ENCODE measurements at regions not wholly inside any gene's neighbourhood (a gene's known extent, or its start where the extent isn't known, plus 50 kb on each side); places are given as distances from the start of the nearest gene placed in this dataset.

DNA sequence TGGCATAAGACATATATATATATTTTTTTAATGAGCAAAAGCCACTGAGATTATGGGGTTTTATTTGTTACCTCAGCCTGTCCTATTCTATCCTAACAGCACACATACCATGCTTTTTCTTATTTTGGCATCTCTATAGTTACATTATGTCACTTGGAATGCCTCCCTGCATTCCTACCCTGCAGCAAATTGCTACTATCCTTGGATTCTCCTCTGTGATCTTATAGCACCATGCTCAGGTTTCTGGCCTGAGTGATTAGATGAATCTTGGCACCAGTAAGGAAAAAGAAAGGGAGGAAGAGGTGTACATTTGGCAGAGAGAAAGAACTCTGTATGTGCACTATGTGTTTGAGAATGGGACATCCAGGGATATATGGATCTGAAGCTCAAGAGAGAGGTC is 86.3 kb upstream of the PELI1 start:
- Histone ChIP-seq H3K27me3 (ENCODE audit: low read depth, low read length) (no peaks in the 10 kb centered on the region), H4K20me1 (ENCODE audit: insufficient read depth, low read length) (no peaks in the 10 kb centered on the region), H3K79me2 (ENCODE audit: low read length) (no peaks in the 10 kb centered on the region), H3K36me3 (replicated peaks; ENCODE audit: low read depth, low read length) (no peaks in the 10 kb centered on the region), H3K4me2 (ENCODE audit: low read length) (no peak overlapping the region), H2AFZ (ENCODE audit: low read depth, low read length) (no peak overlapping the region), H3K27ac (ENCODE audit: low read length) (no peak overlapping the region), H3K9me3 (ENCODE audit: insufficient read depth, low read length) (no peaks in the 10 kb centered on the region), H3K4me3 (ENCODE audit: low read length) (no peak overlapping the region), H3K4me1 (ENCODE audit: low read length) (peaks cover 16% of the 10 kb centered on the region), H3K9ac (ENCODE audit: low read length) (no peak overlapping the region)
- TF ChIP-seq EZH2phosphoT487 (IDR thresholded peaks at IDR 0.05; ENCODE audit: low read depth): no peak
- TF ChIP-seq, protein P1, sequence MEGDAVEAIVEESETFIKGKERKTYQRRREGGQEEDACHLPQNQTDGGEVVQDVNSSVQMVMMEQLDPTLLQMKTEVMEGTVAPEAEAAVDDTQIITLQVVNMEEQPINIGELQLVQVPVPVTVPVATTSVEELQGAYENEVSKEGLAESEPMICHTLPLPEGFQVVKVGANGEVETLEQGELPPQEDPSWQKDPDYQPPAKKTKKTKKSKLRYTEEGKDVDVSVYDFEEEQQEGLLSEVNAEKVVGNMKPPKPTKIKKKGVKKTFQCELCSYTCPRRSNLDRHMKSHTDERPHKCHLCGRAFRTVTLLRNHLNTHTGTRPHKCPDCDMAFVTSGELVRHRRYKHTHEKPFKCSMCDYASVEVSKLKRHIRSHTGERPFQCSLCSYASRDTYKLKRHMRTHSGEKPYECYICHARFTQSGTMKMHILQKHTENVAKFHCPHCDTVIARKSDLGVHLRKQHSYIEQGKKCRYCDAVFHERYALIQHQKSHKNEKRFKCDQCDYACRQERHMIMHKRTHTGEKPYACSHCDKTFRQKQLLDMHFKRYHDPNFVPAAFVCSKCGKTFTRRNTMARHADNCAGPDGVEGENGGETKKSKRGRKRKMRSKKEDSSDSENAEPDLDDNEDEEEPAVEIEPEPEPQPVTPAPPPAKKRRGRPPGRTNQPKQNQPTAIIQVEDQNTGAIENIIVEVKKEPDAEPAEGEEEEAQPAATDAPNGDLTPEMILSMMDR (IDR thresholded peaks at IDR 0.05; ENCODE audit: low read depth, low read length): no peak

DNA sequence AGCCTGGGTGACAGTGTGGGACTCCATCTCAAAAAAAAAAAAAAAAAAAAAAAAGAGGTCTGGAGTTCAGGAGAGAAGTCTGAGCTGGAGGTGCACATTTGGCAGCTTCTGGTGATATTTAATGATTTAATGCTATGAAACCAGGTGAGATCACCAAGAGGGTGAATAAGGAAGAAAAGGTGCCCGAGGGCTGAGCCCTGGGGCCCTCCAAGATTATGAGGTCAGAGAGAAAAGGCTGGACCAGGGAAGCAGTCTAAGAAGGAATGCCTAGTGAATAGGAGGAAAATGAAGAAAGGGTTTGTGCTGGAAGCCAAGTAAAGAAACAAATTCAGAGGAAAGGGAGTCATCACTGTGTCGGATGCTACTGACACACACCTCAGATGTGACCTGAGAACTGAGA is 88.0 kb upstream of the PELI1 start:
- no peaks in the 10 kb centered on the region for H4K20me1 ChIP-seq (ENCODE audit: insufficient read depth, low read length)
- H3K4me3 ChIP-seq (ENCODE audit: low read length): no peak overlapping the region
- peaks cover 14% of the 10 kb centered on the region for H3K4me1 ChIP-seq (ENCODE audit: low read length)
- H3K27me3 ChIP-seq (ENCODE audit: low read depth, low read length): no peaks in the 10 kb centered on the region
- no peaks in the 10 kb centered on the region for H3K79me2 ChIP-seq (ENCODE audit: low read length)
- TF ChIP-seq, protein P1 (IDR thresholded peaks at IDR 0.05; ENCODE audit: low read depth, low read length): no peak
- no peak for TF ChIP-seq EZH2phosphoT487 (IDR thresholded peaks at IDR 0.05; ENCODE audit: low read depth)
- H3K27ac ChIP-seq (ENCODE audit: low read length): no peak overlapping the region
- no peak overlapping the region for H2AFZ ChIP-seq (ENCODE audit: low read depth, low read length)
- no peaks in the 10 kb centered on the region for H3K9me3 ChIP-seq (ENCODE audit: insufficient read depth, low read length)
- no peaks in the 10 kb centered on the region for H3K36me3 ChIP-seq (replicated peaks; ENCODE audit: low read depth, low read length)
- H3K4me2 ChIP-seq (ENCODE audit: low read length): no peak overlapping the region
- H3K9ac ChIP-seq (ENCODE audit: low read length): no peak overlapping the region

DNA sequence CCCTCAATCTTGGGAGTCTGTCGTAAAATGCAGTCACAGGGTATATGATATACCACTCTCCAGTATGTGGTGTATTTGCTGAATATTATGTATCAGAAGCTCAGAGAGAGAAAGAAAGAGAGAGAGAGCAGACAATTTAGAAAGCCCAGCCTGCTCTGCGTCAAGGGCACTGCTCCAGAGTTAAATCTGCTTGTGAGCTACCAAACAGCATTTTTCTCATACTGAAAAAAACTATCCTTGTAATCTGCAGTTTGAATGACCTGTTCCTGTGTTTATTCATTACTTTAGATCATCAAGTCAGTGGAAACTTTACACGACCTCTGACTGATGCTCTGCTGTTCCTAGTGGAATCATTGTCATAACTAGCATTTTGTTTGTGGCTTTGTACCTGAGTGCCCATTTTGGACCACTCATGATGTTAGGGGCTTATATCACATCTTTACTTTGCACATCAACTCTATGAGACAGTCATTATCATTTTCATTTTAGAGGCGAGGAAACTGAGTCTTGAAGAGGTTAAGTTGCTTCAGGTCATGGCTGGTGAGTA is 89.2 kb upstream of the PELI1 start:
- H3K79me2 ChIP-seq (ENCODE audit: low read length): no peaks in the 10 kb centered on the region
- H3K27ac ChIP-seq (ENCODE audit: low read length): no peak overlapping the region
- no peak overlapping the region for H3K4me2 ChIP-seq (ENCODE audit: low read length)
- H3K27me3 ChIP-seq (ENCODE audit: low read depth, low read length): no peaks in the 10 kb centered on the region
- H4K20me1 ChIP-seq (ENCODE audit: insufficient read depth, low read length): no peaks in the 10 kb centered on the region
- H3K36me3 ChIP-seq (replicated peaks; ENCODE audit: low read depth, low read length): no peaks in the 10 kb centered on the region
- H2AFZ ChIP-seq (ENCODE audit: low read depth, low read length): no peak overlapping the region
- TF ChIP-seq, protein P1 (IDR thresholded peaks at IDR 0.05; ENCODE audit: low read depth, low read length): no peak
- TF ChIP-seq EZH2phosphoT487 (IDR thresholded peaks at IDR 0.05; ENCODE audit: low read depth): no peak
- no peaks in the 10 kb centered on the region for H3K9me3 ChIP-seq (ENCODE audit: insufficient read depth, low read length)
- peaks cover 7% of the 10 kb centered on the region for H3K4me1 ChIP-seq (ENCODE audit: low read length)
- no peak overlapping the region for H3K9ac ChIP-seq (ENCODE audit: low read length)
- H3K4me3 ChIP-seq (ENCODE audit: low read length): no peak overlapping the region

DNA sequence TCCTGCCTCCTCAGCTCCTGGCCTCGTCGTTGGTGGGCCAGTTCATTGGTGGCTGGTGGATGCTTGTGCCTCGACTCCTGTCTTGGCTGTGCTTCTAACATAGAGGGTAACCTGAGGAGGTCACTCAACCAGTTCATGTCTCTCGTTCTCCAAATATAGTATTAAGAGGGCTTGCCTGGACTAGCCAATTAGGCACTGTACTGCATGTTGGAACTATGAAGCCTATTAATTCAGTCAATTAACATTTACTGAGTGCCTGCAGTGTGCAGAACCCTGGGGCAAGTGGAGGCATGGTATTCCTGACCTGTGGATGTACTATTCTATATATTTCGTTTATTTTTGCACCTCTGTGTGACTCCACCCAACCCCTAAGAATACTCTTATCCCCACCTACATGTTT is 89.9 kb upstream of the PELI1 start:
- Histone ChIP-seq H2AFZ (ENCODE audit: low read depth, low read length) (no peak overlapping the region), H4K20me1 (ENCODE audit: insufficient read depth, low read length) (no peaks in the 10 kb centered on the region), H3K79me2 (ENCODE audit: low read length) (no peaks in the 10 kb centered on the region), H3K4me2 (ENCODE audit: low read length) (no peak overlapping the region), H3K4me3 (ENCODE audit: low read length) (no peak overlapping the region), H3K27ac (ENCODE audit: low read length) (no peak overlapping the region), H3K9me3 (ENCODE audit: insufficient read depth, low read length) (no peaks in the 10 kb centered on the region), H3K4me1 (ENCODE audit: low read length) (no peaks in the 10 kb centered on the region; the same call in 1 of the 2 replicates), H3K9ac (ENCODE audit: low read length) (no peak overlapping the region), H3K36me3 (replicated peaks; ENCODE audit: low read depth, low read length) (no peaks in the 10 kb centered on the region), H3K27me3 (ENCODE audit: low read depth, low read length) (no peaks in the 10 kb centered on the region)
- no peak for TF ChIP-seq EZH2phosphoT487 (IDR thresholded peaks at IDR 0.05; ENCODE audit: low read depth)
- TF ChIP-seq, protein P1 (IDR thresholded peaks at IDR 0.05; ENCODE audit: low read depth, low read length): no peak

Data from OCI-LY3 (cell line).